ENCODE measurements at regions not wholly inside any gene's neighbourhood (a gene's known extent, or its start where the extent isn't known, plus 50 kb on each side); places are given as distances from the start of the nearest gene placed in this dataset.
A peak's percentile ranks its signal among the peaks of the same experiment; 100 is the strongest.

- DNase-seq, result no peak
Measured at GRCh38 chr9:99282406-99282805, 60.3 kb downstream of the SEC61B start.

GRCh38 chr9:99285965-99286364 is 63.9 kb downstream of the SEC61B start:
- DNase-seq, result no peak

GRCh38 chr9:99286536-99286935 is 64.5 kb downstream of the SEC61B start:
- DNase-seq, result no peak

GRCh38 chr9:99287641-99288040 is 65.6 kb downstream of the SEC61B start:
- no peak for DNase-seq

GRCh38 chr9:99288830-99289229 is 66.7 kb downstream of the SEC61B start:
- no peak for DNase-seq

GRCh38 chr9:99294850-99295461 is 72.9 kb downstream of the SEC61B start:
- DNase-seq, result no peak

- DNase-seq, result peak; percentile 35
Measured at GRCh38 chr9:99296291-99296951, 74.3 kb downstream of the SEC61B start.

- DNase-seq, result no peak
Measured at GRCh38 chr9:99298614-99299013, 76.5 kb downstream of the SEC61B start.

GRCh38 chr9:99299211-99300102 is 77.4 kb downstream of the SEC61B start:
- DNase-seq, result no peak

GRCh38 chr9:99300103-99300439 is 78.0 kb downstream of the SEC61B start:
- DNase-seq, result no peak

- DNase-seq, result no peak
Measured at GRCh38 chr9:99300603-99301002, 78.5 kb downstream of the SEC61B start.

GRCh38 chr9:99303177-99303576 is 81.1 kb downstream of the SEC61B start:
- no peak for DNase-seq

GRCh38 chr9:99305124-99305523 is 83.0 kb downstream of the SEC61B start:
- no peak for DNase-seq

GRCh38 chr9:99305820-99306811 is 84.0 kb downstream of the SEC61B start:
- DNase-seq, result no peak

GRCh38 chr9:99307851-99308250 is 85.8 kb downstream of the SEC61B start:
- DNase-seq, result no peak

- no peak for DNase-seq
Measured at GRCh38 chr9:99309141-99309939, 87.3 kb downstream of the SEC61B start.

GRCh38 chr9:99312736-99313135 is 90.7 kb downstream of the SEC61B start:
- no peak for DNase-seq

- no peak for DNase-seq
Measured at GRCh38 chr9:99319048-99319447, 97.0 kb downstream of the SEC61B start.

- no peak for DNase-seq
Measured at GRCh38 chr9:99322299-99322698, 100.2 kb downstream of the SEC61B start.

- no peak for DNase-seq
Measured at GRCh38 chr9:99326112-99326916, 104.2 kb downstream of the SEC61B start.

- DNase-seq, result no peak
Measured at GRCh38 chr9:99326917-99327189, 104.8 kb downstream of the SEC61B start.
